Left ventricle myocardium inferior (tissue), 1 donor: ENCODE measurements at regions not wholly inside any gene's neighbourhood (a gene's known extent, or its start where the extent isn't known, plus 50 kb on each side); places are given as distances from the start of the nearest gene placed in this dataset.

ENCODE experiments used
- DNase-seq: peaks from one replicate; pipeline ENCODE4 v3.0.0-alpha.2; 2020
- H3K27ac ChIP-seq: fragments of 200-600 bp; replicated peaks from 2 replicates; pipeline ENCODE4 v1.8.0; 2021
- H3K27me3 ChIP-seq: fragments of 200-600 bp; 2 replicates; pipeline ENCODE4 v1.8.0; 2021; ENCODE audit warnings: low read depth
- H3K36me3 ChIP-seq: fragments of 200-600 bp; 2 replicates; pipeline ENCODE4 v1.8.0; 2021
- H3K4me1 ChIP-seq: fragments of 200-600 bp; 2 replicates; pipeline ENCODE4 v1.8.0; 2021
- H3K4me3 ChIP-seq: fragments of 200-600 bp; 2 replicates; pipeline ENCODE4 v1.8.0; 2021; ENCODE audit warnings: mild to moderate bottlenecking, moderate library complexity
- H3K9me3 ChIP-seq: fragments of 200-600 bp; replicated peaks from 2 replicates; pipeline ENCODE4 v1.8.0; 2021
- intact Hi-C: fragments of 100-400 bp; cut with micrococcal nuclease; formaldehyde crosslinking; loops from one replicate; pipeline ENCODE4 v1.11.0; 2022
- TF ChIP-seq, protein P1 (sequence below): fragments of 200-600 bp; IDR thresholded peaks from 2 replicates; pipeline ENCODE4 v1.8.0; 2021; ENCODE audit warnings: antibody characterized with exemption, mild to moderate bottlenecking, borderline replicate concordance
- donor health status: DM: no; HTN: yes; CAD: no; lungs with severe emphysema.

- Histone ChIP-seq H3K36me3 (no peaks in the 10 kb centered on the region), H3K27me3 (no peaks in the 10 kb centered on the region), H3K4me1 (peaks cover 7% of the 10 kb centered on the region), H3K27ac (peak overlapping the region; percentile 57), H3K9me3 (no peaks in the 10 kb centered on the region), H3K4me3 (no peak overlapping the region)
- TF ChIP-seq, protein P1, sequence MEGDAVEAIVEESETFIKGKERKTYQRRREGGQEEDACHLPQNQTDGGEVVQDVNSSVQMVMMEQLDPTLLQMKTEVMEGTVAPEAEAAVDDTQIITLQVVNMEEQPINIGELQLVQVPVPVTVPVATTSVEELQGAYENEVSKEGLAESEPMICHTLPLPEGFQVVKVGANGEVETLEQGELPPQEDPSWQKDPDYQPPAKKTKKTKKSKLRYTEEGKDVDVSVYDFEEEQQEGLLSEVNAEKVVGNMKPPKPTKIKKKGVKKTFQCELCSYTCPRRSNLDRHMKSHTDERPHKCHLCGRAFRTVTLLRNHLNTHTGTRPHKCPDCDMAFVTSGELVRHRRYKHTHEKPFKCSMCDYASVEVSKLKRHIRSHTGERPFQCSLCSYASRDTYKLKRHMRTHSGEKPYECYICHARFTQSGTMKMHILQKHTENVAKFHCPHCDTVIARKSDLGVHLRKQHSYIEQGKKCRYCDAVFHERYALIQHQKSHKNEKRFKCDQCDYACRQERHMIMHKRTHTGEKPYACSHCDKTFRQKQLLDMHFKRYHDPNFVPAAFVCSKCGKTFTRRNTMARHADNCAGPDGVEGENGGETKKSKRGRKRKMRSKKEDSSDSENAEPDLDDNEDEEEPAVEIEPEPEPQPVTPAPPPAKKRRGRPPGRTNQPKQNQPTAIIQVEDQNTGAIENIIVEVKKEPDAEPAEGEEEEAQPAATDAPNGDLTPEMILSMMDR = no peak
- no peak for DNase-seq
- intact Hi-C loops = no loop called here
These were observed 516.6 kb upstream of the ZEB2 start for GRCh38 chr2:145036421-145037011.

- Histone ChIP-seq H3K27me3 (no peaks in the 10 kb centered on the region), H3K36me3 (no peaks in the 10 kb centered on the region), H3K4me3 (no peak overlapping the region), H3K4me1 (peaks cover 12% of the 10 kb centered on the region), H3K9me3 (no peaks in the 10 kb centered on the region), H3K27ac (no peak overlapping the region)
- intact Hi-C loops = no loop called here
- DNase-seq = no peak
- TF ChIP-seq, protein P1 = no peak
These were observed 514.6 kb upstream of the ZEB2 start for GRCh38 chr2:145034511-145034910.

DNA sequence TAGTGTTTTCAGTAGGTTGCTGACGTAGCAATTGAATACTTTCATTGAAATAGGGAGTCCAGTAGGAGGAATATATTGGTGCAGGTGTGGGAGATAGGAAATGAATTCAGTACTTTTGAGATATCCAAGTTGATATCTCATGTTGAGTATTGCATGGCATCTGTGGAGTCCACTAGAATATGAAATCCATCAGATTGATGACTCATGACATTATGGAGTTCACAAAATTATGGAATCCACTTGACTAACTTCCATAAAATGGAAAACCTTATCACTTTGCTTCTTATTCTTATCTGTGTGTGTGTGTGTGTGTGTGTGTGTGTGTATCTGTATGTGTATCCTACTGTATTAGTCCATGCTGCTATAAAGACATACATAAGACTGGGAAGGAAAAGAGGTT, 513.5 kb upstream of the ZEB2 start:
- DNase-seq = no peak
- intact Hi-C loops = no loop called here
- Histone ChIP-seq H3K27me3 (no peaks in the 10 kb centered on the region), H3K4me3 (no peak overlapping the region), H3K9me3 (no peaks in the 10 kb centered on the region), H3K36me3 (no peaks in the 10 kb centered on the region), H3K4me1 (peaks cover 12% of the 10 kb centered on the region), H3K27ac (no peak overlapping the region)
- TF ChIP-seq, protein P1 = no peak

DNA sequence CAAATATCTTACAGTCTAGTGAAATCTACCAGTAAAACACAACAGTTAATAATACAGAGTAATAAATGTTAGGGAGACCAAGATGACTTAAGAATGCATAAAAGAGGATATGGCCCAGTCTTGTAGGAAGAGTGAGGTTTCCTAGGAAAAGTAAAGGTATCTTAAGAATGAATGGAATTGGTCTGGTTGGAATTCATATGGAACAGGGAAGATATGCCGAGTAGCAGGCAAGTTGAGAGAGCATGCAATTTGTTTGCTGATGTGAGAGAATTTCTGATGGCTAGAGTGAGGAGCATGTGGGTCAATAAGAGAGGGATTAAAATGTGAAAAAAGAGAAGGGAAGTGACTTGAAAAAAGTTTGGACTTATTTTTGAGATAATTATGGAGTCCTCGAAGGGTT, 512.9 kb upstream of the ZEB2 start:
- Histone ChIP-seq H3K4me1 (peaks cover 6% of the 10 kb centered on the region), H3K36me3 (no peaks in the 10 kb centered on the region), H3K9me3 (no peaks in the 10 kb centered on the region), H3K4me3 (no peak overlapping the region), H3K27ac (no peak overlapping the region), H3K27me3 (no peaks in the 10 kb centered on the region)
- intact Hi-C loops = no loop called here
- TF ChIP-seq, protein P1 = no peak
- DNase-seq = no peak

GRCh38 chr2:145029873-145030272, 510.0 kb upstream of the ZEB2 start:
- Histone ChIP-seq H3K36me3 (no peaks in the 10 kb centered on the region), H3K9me3 (no peaks in the 10 kb centered on the region), H3K27me3 (no peaks in the 10 kb centered on the region), H3K4me3 (no peak overlapping the region), H3K27ac (peak overlapping the region; percentile 1), H3K4me1 (peaks cover 15% of the 10 kb centered on the region)
- TF ChIP-seq, protein P1 = no peak
- no peak for DNase-seq
- intact Hi-C loops = no loop called here
